IMR-90 (cell line): ENCODE measurements at regions not wholly inside any gene's neighbourhood (a gene's known extent, or its start where the extent isn't known, plus 50 kb on each side); places are given as distances from the start of the nearest gene placed in this dataset.

Experiments used
- ATAC-seq: fragments of 200-7000 bp; cut with Tn5 transposase; 2 replicates; pipeline ENCODE4 v1.9.1; 2020; ENCODE audit warnings: low read depth, mild to moderate bottlenecking, moderate library complexity
- BruUV-seq: library from RNA; stranded (reverse); fragments of 400-500 nt; replicated peaks from 2 replicates; lab custom pipeline; 2021; lab: Mats Ljungman, UMichigan
- CTCF ChIA-PET: fragments of 300-600 bp; formaldehyde crosslinking; extraction: SDS; loops from one replicate; lab custom pipeline; 2021; ENCODE audit warnings: antibody characterized with exemption; lab: Yijun Ruan, JAX
- POLR2A ChIA-PET: fragments of 300-600 bp; sonication (Branson Sonifier 250); formaldehyde crosslinking; loops from one replicate; lab custom pipeline; 2022; ENCODE audit warnings: antibody characterized with exemption; ENCODE audit not compliant: unreplicated experiment; lab: Charles Lee
- DNase-seq: peaks from one replicate; pipeline ENCODE4 v3.0.0; 2013
- H2AFZ ChIP-seq: replicated peaks from 2 replicates; pipeline ENCODE3; 2013; ENCODE audit warnings: low read length, mild to moderate bottlenecking; ENCODE audit not compliant: poor library complexity
- H2AK5ac ChIP-seq: 2 replicates; pipeline ENCODE4 v1.6.1; 2013; ENCODE audit warnings: low read depth, low read length, inconsistent platforms
- H2AK9ac ChIP-seq: replicated peaks from 2 replicates; pipeline ENCODE3; 2013; ENCODE audit warnings: mild to moderate bottlenecking, low read depth, low read length, moderate library complexity; ENCODE audit not compliant: poor library complexity
- H2BK120ac ChIP-seq: 2 replicates; pipeline ENCODE4 v1.6.1; 2013; ENCODE audit warnings: low read depth, low read length, inconsistent platforms
- H2BK15ac ChIP-seq: 3 replicates; pipeline ENCODE4 v1.6.1; 2013; ENCODE audit warnings: low read depth, low read length, inconsistent platforms
- H2BK20ac ChIP-seq: 2 replicates; pipeline ENCODE4 v1.6.1; 2013; ENCODE audit warnings: low read depth, mild to moderate bottlenecking, inconsistent platforms, low read length, moderate library complexity
- H2BK5ac ChIP-seq: 2 replicates; pipeline ENCODE4 v1.6.1; 2013; ENCODE audit warnings: mild to moderate bottlenecking, low read depth, low read length, inconsistent platforms; ENCODE audit not compliant: poor library complexity, severe bottlenecking
- H3K14ac ChIP-seq: replicated peaks from 2 replicates; pipeline ENCODE4 v1.6.1; 2013; ENCODE audit warnings: low read depth, low read length, inconsistent platforms
- H3K18ac ChIP-seq: 2 replicates; pipeline ENCODE4 v1.6.1; 2013; ENCODE audit warnings: low read depth, low read length, control low read depth
- H3K23ac ChIP-seq: 2 replicates; pipeline ENCODE4 v1.6.1; 2013; ENCODE audit warnings: low read depth, low read length, inconsistent platforms
- H3K27ac ChIP-seq: 2 replicates; pipeline ENCODE4 v1.5.1; 2013; ENCODE audit warnings: mild to moderate bottlenecking, control low read depth, low read length; ENCODE audit not compliant: insufficient read depth
- H3K27me3 ChIP-seq: 2 replicates; pipeline ENCODE4 v1.6.1; 2013; ENCODE audit warnings: low read length; ENCODE audit not compliant: control insufficient read depth, insufficient read depth
- H3K36me3 ChIP-seq: 2 replicates; pipeline ENCODE4 v1.6.1; 2013; ENCODE audit warnings: low read length, mixed read lengths; ENCODE audit not compliant: control insufficient read depth, insufficient read depth
- H3K4ac ChIP-seq: 2 replicates; pipeline ENCODE4 v1.6.1; 2013; ENCODE audit warnings: low read depth, low read length, inconsistent platforms
- H3K4me1 ChIP-seq: 2 replicates; pipeline ENCODE4 v1.6.1; 2013; ENCODE audit warnings: low read length, mixed read lengths; ENCODE audit not compliant: control insufficient read depth, insufficient read depth
- H3K4me2 ChIP-seq: 2 replicates; pipeline ENCODE4 v1.6.1; 2013; ENCODE audit warnings: low read depth, mild to moderate bottlenecking, control low read depth, low read length, moderate library complexity
- H3K4me3 ChIP-seq: 2 replicates; pipeline ENCODE4 v1.5.1; 2013; ENCODE audit warnings: low read depth, mild to moderate bottlenecking, control low read depth, low read length, moderate library complexity; ENCODE audit not compliant: insufficient read depth
- H3K56ac ChIP-seq: 2 replicates; pipeline ENCODE4 v1.6.1; 2013; ENCODE audit warnings: low read length, inconsistent platforms; ENCODE audit not compliant: insufficient read depth; ENCODE audit errors: extremely low read depth
- H3K79me1 ChIP-seq, 2 experiments: 2 replicates each; pipeline ENCODE4 v1.6.1; 2013; ENCODE audit warnings: low read length in 2 of 2, inconsistent platforms in 1 of 2, low read depth in 1 of 2
- H3K9ac ChIP-seq: 2 replicates; pipeline ENCODE4 v1.6.1; 2013; ENCODE audit warnings: low read depth, low read length, control low read depth
- H3K9me1 ChIP-seq: 2 replicates; pipeline ENCODE4 v1.6.1; 2013; ENCODE audit warnings: low read length, inconsistent platforms; ENCODE audit not compliant: insufficient read depth
- H3K9me3 ChIP-seq: 2 replicates; pipeline ENCODE4 v1.6.1; 2013; ENCODE audit warnings: low read length; ENCODE audit not compliant: control insufficient read depth, insufficient read depth
- H4K20me1 ChIP-seq: 2 replicates; pipeline ENCODE4 v1.6.1; 2013; ENCODE audit warnings: low read length, inconsistent platforms; ENCODE audit not compliant: insufficient read depth
- H4K5ac ChIP-seq: 2 replicates; pipeline ENCODE4 v1.6.1; 2013; ENCODE audit warnings: mild to moderate bottlenecking, low read depth, low read length, control low read depth
- H4K8ac ChIP-seq, 2 experiments: 2 replicates each; pipeline ENCODE4 v1.6.1; 2013; ENCODE audit warnings: low read depth in 2 of 2, low read length in 2 of 2, control low read depth in 1 of 2, inconsistent platforms in 1 of 2
- H4K91ac ChIP-seq: 2 replicates; pipeline ENCODE4 v1.6.1; 2013; ENCODE audit warnings: low read depth, low read length, inconsistent platforms; ENCODE audit not compliant: insufficient read depth
- BHLHE40 ChIP-seq: fragments of 150-350 bp; IDR thresholded peaks from 2 replicates; pipeline ENCODE4 v1.6.1; 2016; ENCODE audit warnings: mild to moderate bottlenecking, low read depth, low read length
- CEBPB ChIP-seq: IDR thresholded peaks from 2 replicates; pipeline ENCODE4 v1.6.1; 2012; ENCODE audit warnings: low read depth, low read length, improper control_type of control experiment
- RAD21 ChIP-seq: IDR thresholded peaks from 2 replicates; pipeline ENCODE4 v1.6.1; 2012; ENCODE audit warnings: low read length, improper control_type of control experiment
- WGBS, 2 experiments: methylation state at CpG; one replicate each; pipeline versions ENCODE4 v1.1.5 to v1.1.7; 2013; ENCODE audit warnings: missing lambda C conversion rate in 2 of 2; ENCODE audit not compliant: insufficient read length in 1 of 2; ENCODE audit errors: extremely low coverage in 2 of 2; 5-methylcytosine and 5-hydroxymethylcytosine counted together
- dilution Hi-C: fragments of 300-500 bp; cut with HindIII; formaldehyde crosslinking; loops from one replicate; pipeline ENCODE4 v1.14.3; 2018; ENCODE audit warnings: low sequenced_read_pairs; ENCODE audit not compliant: unreplicated experiment
- in situ Hi-C: fragments of 300-500 bp; cut with MboI; formaldehyde crosslinking; loops from 3 replicates; pipeline ENCODE4 v1.14.3; 2019; ENCODE audit warnings: low sequenced_read_pairs, inconsistent platforms, mixed read lengths
- intact Hi-C: fragments of 100-400 bp; cut with micrococcal nuclease; formaldehyde crosslinking; loops from 2 replicates; pipeline ENCODE4 v1.10.0; 2022

DNA sequence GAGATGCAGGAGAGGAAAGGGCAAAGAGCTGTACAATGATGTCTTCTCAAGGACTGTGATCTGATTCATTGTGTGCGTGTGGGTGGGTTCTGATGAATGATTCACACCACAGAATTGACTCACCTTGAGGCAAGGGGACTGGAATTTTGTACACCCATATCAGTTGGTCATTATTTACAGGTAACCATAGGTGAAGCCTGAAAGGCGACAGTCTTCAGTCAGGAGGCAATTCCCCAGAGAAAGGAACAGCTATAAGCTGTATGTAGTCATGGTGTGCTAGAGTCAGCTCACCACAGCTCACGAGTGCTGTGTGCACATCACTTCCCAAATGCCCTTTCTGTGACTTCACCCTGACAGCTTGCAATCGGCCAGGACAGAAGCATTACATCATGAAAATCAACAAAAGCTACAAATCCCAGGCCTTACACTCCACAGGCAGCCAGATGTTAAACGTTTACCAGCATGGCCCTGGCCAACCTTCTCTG, 87.6 kb upstream of the RPS23 start:
- Histone ChIP-seq H3K4ac (no peak overlapping the region), H3K4me1 (no peaks in the 10 kb centered on the region), H3K18ac (no peak overlapping the region), H3K9me1 (no peaks in the 10 kb centered on the region), H2BK15ac (no peak overlapping the region), H3K4me2 (no peak overlapping the region), H4K91ac (no peak overlapping the region), H2AK5ac (no peak overlapping the region), H3K23ac (no peak overlapping the region), H4K8ac (no peak overlapping the region), H3K56ac (no peak overlapping the region), H4K20me1 (no peaks in the 10 kb centered on the region), H2BK5ac (no peak overlapping the region), H4K5ac (no peak overlapping the region), H3K36me3 (no peaks in the 10 kb centered on the region), H2BK120ac (no peak overlapping the region), H3K4me3 (no peak overlapping the region), H3K27me3 (no peaks in the 10 kb centered on the region), H3K27ac (no peak overlapping the region), H3K9me3 (no peaks in the 10 kb centered on the region), H2AK9ac (no peak overlapping the region), H3K14ac (0 out of 2 replicates have a peak overlapping the region, but pooled peaks have one; percentile 17), H3K79me1 (no peaks in the 10 kb centered on the region), H3K9ac (no peak overlapping the region), H2AFZ (peak overlapping the region; percentile 5), H2BK20ac (no peak overlapping the region)
- peak; percentile 80 for DNase-seq
- 100% methylated on average over 1 of the region's 5 CpGs; no CpG with 5 or more reads in 1 of the 2 experiments for WGBS, 2 experiments
- ChIA-PET CTCF (interaction anchor here (1.1 to 2.4 kb wide), 2 partner anchors 24 to 55 kb away, joined by 3 to 7 read pairs; no protein-coding TSS in a partner anchor), POLR2A (no interaction called here)
- TF ChIP-seq CEBPB = peak; percentile 34; the same call in 1 of the 2 replicates
- no peak for TF ChIP-seq RAD21
- TF ChIP-seq BHLHE40 = peak; percentile 45
- BruUV-seq = no TSS peak
- peak; percentile 21; the same call in 1 of the 2 replicates for ATAC-seq
- in situ Hi-C loops = loop anchor here (10.0 to 25.0 kb wide), 3 partner anchors 279 to 697 kb away; no protein-coding TSS in a partner anchor
- dilution Hi-C loops = no loop called here
- intact Hi-C loops = no loop called here
